Progenitor cell of endocrine pancreas (in vitro differentiated cells): ENCODE measurements at regions not wholly inside any gene's neighbourhood (a gene's known extent, or its start where the extent isn't known, plus 50 kb on each side); places are given as distances from the start of the nearest gene placed in this dataset.
"Not testable (repeated sequence)": the region's sequence is repeated elsewhere in the genome, so short reads cannot be mapped to it uniquely, and the experiment has no call there.

ENCODE experiments used
- DNase-seq: peaks from one replicate; pipeline ENCODE4 v3.0.0; 2021; ENCODE audit warnings: low spot score; ENCODE audit not compliant: unreplicated experiment
- H3K27ac Mint-ChIP-seq: 2 replicates; pipeline ENCODE4 v1.8.0; 2021; ENCODE audit warnings: mild to moderate bottlenecking, moderate library complexity, mixed read lengths
- H3K27me3 Mint-ChIP-seq: 2 replicates; pipeline ENCODE4 v1.8.0; 2021; ENCODE audit warnings: mixed read lengths
- H3K36me3 Mint-ChIP-seq: 2 replicates; pipeline ENCODE4 v1.8.0; 2022; ENCODE audit warnings: mixed read lengths; ENCODE audit not compliant: insufficient read depth
- H3K4me1 Mint-ChIP-seq: 2 replicates; pipeline ENCODE4 v1.8.0; 2021; ENCODE audit warnings: low read depth, mixed read lengths
- H3K4me3 Mint-ChIP-seq: 2 replicates; pipeline ENCODE4 v1.8.0; 2021; ENCODE audit warnings: low read depth, mild to moderate bottlenecking, moderate library complexity, mixed read lengths
- H3K9me3 Mint-ChIP-seq: 2 replicates; pipeline ENCODE4 v1.8.0; 2021; ENCODE audit warnings: low read depth, mixed read lengths
- CTCF ChIP-seq: fragments of 200-600 bp; sonication (generic); IDR thresholded peaks from one replicate; pipeline ENCODE4 v1.5.0; 2021; ENCODE audit warnings: antibody characterized with exemption, mild to moderate bottlenecking; ENCODE audit not compliant: unreplicated experiment

- Mint-ChIP-seq H3K36me3 (no peaks in the 10 kb centered on the region), H3K4me1 (peaks cover 2% of the 10 kb centered on the region), H3K9me3 (peaks cover 2% of the 10 kb centered on the region), H3K4me3 (no peak overlapping the region), H3K27ac (no peak overlapping the region), H3K27me3 (peaks cover 4% of the 10 kb centered on the region)
- TF ChIP-seq CTCF = no peak
- no peak for DNase-seq
Observed at GRCh38 chr3:178950676-178951075, 120.9 kb downstream of the ZMAT3 start.

GRCh38 chr3:178949896-178950295 is 121.7 kb downstream of the ZMAT3 start:
- no peak for TF ChIP-seq CTCF
- Mint-ChIP-seq H3K27ac (no peak overlapping the region), H3K27me3 (peaks cover 4% of the 10 kb centered on the region), H3K4me1 (peaks cover 2% of the 10 kb centered on the region), H3K9me3 (peaks cover 2% of the 10 kb centered on the region), H3K4me3 (no peak overlapping the region), H3K36me3 (no peaks in the 10 kb centered on the region)
- no peak for DNase-seq

- Mint-ChIP-seq H3K4me3 (no peak overlapping the region), H3K36me3 (no peaks in the 10 kb centered on the region), H3K27ac (no peak overlapping the region), H3K27me3 (no peaks in the 10 kb centered on the region), H3K4me1 (peaks cover 2% of the 10 kb centered on the region), H3K9me3 (peaks cover 2% of the 10 kb centered on the region)
- TF ChIP-seq CTCF = no peak
- no peak for DNase-seq
Observed at GRCh38 chr3:178948546-178948945, 123.1 kb downstream of the ZMAT3 start.

GRCh38 chr3:178947738-178948137 is 123.9 kb downstream of the ZMAT3 start:
- H3K27ac Mint-ChIP-seq = no peak overlapping the region
- peaks cover 3% of the 10 kb centered on the region for H3K9me3 Mint-ChIP-seq
- no peaks in the 10 kb centered on the region for H3K36me3 Mint-ChIP-seq
- H3K4me3 Mint-ChIP-seq = no peak overlapping the region
- H3K4me1 Mint-ChIP-seq = peaks cover 2% of the 10 kb centered on the region
- no peaks in the 10 kb centered on the region for H3K27me3 Mint-ChIP-seq
- DNase-seq = no peak
- peak; percentile 16 for TF ChIP-seq CTCF

GRCh38 chr3:178942261-178942660 is 129.3 kb downstream of the ZMAT3 start:
- H3K4me1 Mint-ChIP-seq, H3K27ac Mint-ChIP-seq, H3K4me3 Mint-ChIP-seq, H3K9me3 Mint-ChIP-seq, H3K36me3 Mint-ChIP-seq, DNase-seq, H3K27me3 Mint-ChIP-seq: not testable (repeated sequence)

GRCh38 chr3:178930116-178930515 is 141.5 kb downstream of the ZMAT3 start:
- peaks cover 48% of the 10 kb centered on the region for H3K9me3 Mint-ChIP-seq
- no peaks in the 10 kb centered on the region for H3K27me3 Mint-ChIP-seq
- no peak overlapping the region for H3K4me3 Mint-ChIP-seq
- H3K27ac Mint-ChIP-seq = no peak overlapping the region
- TF ChIP-seq CTCF = no peak
- H3K4me1 Mint-ChIP-seq = no peaks in the 10 kb centered on the region
- peaks cover 9% of the 10 kb centered on the region for H3K36me3 Mint-ChIP-seq
- no peak for DNase-seq
